MM.1S (cell line): ENCODE measurements at regions not wholly inside any gene's neighbourhood (a gene's known extent, or its start where the extent isn't known, plus 50 kb on each side); places are given as distances from the start of the nearest gene placed in this dataset.

Experiments
- DNase-seq: peaks from one replicate; pipeline ENCODE4 v3.0.0-alpha.2; 2015
- H2AFZ ChIP-seq: fragments of 300-600 bp; sonication (generic); 2 replicates; pipeline ENCODE4 v1.6.0; 2016; ENCODE audit warnings: antibody characterized with exemption, low read length
- H3F3A ChIP-seq: fragments of 300-600 bp; sonication (generic); 2 replicates; pipeline ENCODE4 v1.6.1; 2016; ENCODE audit warnings: mild to moderate bottlenecking, antibody characterized with exemption, low read length, moderate library complexity, mixed read lengths; ENCODE audit not compliant: insufficient read depth
- H3K27ac ChIP-seq: fragments of 300-600 bp; sonication (generic); 2 replicates; pipeline ENCODE4 v1.5.1; 2016; ENCODE audit warnings: mild to moderate bottlenecking, low read length
- H3K27me3 ChIP-seq: fragments of 300-600 bp; sonication (generic); replicated peaks from 2 replicates; pipeline ENCODE4 v1.6.0; 2016; ENCODE audit warnings: low read length; ENCODE audit not compliant: insufficient read depth
- H3K36me3 ChIP-seq: fragments of 300-600 bp; sonication (generic); replicated peaks from 2 replicates; pipeline ENCODE4 v1.6.1; 2016; ENCODE audit warnings: mild to moderate bottlenecking, low read length, mixed read lengths; ENCODE audit not compliant: insufficient read depth
- H3K4me1 ChIP-seq: fragments of 300-600 bp; sonication (generic); 2 replicates; pipeline ENCODE4 v1.6.1; 2016; ENCODE audit warnings: low read length, mixed read lengths
- H3K4me2 ChIP-seq: fragments of 300-600 bp; sonication (generic); 2 replicates; pipeline ENCODE4 v1.6.0; 2016; ENCODE audit warnings: low read depth, low read length
- H3K4me3 ChIP-seq: fragments of 300-600 bp; sonication (generic); 2 replicates; pipeline ENCODE4 v1.5.1; 2016; ENCODE audit warnings: low read length, mixed read lengths
- H3K79me2 ChIP-seq: fragments of 300-600 bp; sonication (generic); 2 replicates; pipeline ENCODE4 v1.6.1; 2016; ENCODE audit warnings: mixed run types, low read length, mixed read lengths
- H3K9ac ChIP-seq: fragments of 300-600 bp; sonication (generic); 2 replicates; pipeline ENCODE4 v1.6.1; 2016; ENCODE audit warnings: low read length, mixed read lengths
- H3K9me2 ChIP-seq: fragments of 300-600 bp; sonication (generic); replicated peaks from 2 replicates; pipeline ENCODE4 v1.6.1; 2016; ENCODE audit warnings: mild to moderate bottlenecking, low read length, mixed read lengths; ENCODE audit not compliant: insufficient read depth
- H3K9me3 ChIP-seq: fragments of 300-600 bp; sonication (generic); replicated peaks from 2 replicates; pipeline ENCODE4 v1.6.1; 2016; ENCODE audit warnings: mild to moderate bottlenecking, low read length, mixed read lengths; ENCODE audit not compliant: insufficient read depth
- H4K20me1 ChIP-seq: fragments of 300-600 bp; sonication (generic); 2 replicates; pipeline ENCODE4 v1.6.1; 2016; ENCODE audit warnings: mild to moderate bottlenecking, low read length, moderate library complexity, mixed read lengths; ENCODE audit not compliant: insufficient read depth
- EZH2 ChIP-seq: fragments of 300-600 bp; sonication (generic); optimal IDR thresholded peaks from 2 replicates; pipeline ENCODE3; 2017; ENCODE audit warnings: low read depth, mild to moderate bottlenecking, antibody characterized with exemption, low read length, mixed read lengths
- EZH2phosphoT487 ChIP-seq: fragments of 300-600 bp; sonication (generic); IDR thresholded peaks from 2 replicates; pipeline ENCODE4 v1.6.1; 2018; ENCODE audit warnings: antibody characterized with exemption, low read length
- TF ChIP-seq, protein P1 (sequence below): fragments of 300-600 bp; sonication (generic); IDR thresholded peaks from 2 replicates; pipeline ENCODE4 v1.5.1; 2016; ENCODE audit warnings: antibody characterized with exemption, low read length, mixed read lengths

DNA sequence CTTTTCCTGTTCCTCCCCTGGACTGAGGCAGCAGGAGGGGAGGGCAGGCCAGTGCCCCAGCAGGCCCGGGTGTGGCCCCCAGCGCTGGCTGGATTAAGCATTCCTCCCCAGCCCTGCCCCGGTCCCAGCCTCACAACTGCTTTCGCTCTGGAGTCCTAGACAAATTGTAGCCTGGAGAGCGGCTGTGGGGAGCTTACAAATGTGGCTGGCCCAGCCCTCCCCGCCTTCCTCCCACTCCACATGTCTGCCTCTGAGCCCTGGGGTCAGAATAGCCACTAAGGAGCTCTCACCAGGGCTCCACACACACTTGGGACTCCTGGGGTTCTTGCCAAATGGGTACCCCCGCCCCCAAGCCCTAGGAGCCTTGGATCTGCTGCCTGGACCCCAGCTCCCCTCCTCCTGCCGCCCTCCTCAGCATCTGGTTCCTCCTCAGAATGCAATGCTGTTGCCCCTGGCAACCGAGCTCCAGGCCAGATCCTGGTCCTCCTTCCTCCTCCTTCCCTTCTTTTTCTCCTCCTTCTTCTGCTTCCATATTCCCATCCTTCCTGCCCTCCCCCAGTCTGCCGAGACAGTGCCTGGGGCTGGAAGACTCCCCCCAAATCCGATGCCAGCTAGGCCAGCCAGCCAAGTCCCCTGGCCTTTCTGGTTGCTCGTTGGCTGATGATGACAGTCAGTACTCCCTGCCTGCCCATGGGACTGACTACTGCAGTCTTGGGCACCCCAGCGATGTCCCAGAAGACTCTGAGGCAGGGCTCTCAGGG, 91.1 kb downstream of the LINGO1 start:
- Histone ChIP-seq H4K20me1 (no peaks in the 10 kb centered on the region), H3K27me3 (peaks cover 14% of the 10 kb centered on the region; the same call in 1 of the 2 replicates), H3K4me2 (no peak overlapping the region), H3F3A (peaks cover 7% of the 10 kb centered on the region; the same call in 1 of the 2 replicates), H2AFZ (no peak overlapping the region), H3K9ac (no peak overlapping the region), H3K4me1 (peaks cover 16% of the 10 kb centered on the region), H3K79me2 (no peaks in the 10 kb centered on the region), H3K9me3 (no peaks in the 10 kb centered on the region), H3K27ac (no peak overlapping the region), H3K36me3 (no peaks in the 10 kb centered on the region), H3K9me2 (no peaks in the 10 kb centered on the region), H3K4me3 (no peak overlapping the region)
- no peak for DNase-seq
- TF ChIP-seq EZH2phosphoT487 (no peak), EZH2 (no peak)
- TF ChIP-seq, protein P1, sequence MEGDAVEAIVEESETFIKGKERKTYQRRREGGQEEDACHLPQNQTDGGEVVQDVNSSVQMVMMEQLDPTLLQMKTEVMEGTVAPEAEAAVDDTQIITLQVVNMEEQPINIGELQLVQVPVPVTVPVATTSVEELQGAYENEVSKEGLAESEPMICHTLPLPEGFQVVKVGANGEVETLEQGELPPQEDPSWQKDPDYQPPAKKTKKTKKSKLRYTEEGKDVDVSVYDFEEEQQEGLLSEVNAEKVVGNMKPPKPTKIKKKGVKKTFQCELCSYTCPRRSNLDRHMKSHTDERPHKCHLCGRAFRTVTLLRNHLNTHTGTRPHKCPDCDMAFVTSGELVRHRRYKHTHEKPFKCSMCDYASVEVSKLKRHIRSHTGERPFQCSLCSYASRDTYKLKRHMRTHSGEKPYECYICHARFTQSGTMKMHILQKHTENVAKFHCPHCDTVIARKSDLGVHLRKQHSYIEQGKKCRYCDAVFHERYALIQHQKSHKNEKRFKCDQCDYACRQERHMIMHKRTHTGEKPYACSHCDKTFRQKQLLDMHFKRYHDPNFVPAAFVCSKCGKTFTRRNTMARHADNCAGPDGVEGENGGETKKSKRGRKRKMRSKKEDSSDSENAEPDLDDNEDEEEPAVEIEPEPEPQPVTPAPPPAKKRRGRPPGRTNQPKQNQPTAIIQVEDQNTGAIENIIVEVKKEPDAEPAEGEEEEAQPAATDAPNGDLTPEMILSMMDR, result no peak

DNA sequence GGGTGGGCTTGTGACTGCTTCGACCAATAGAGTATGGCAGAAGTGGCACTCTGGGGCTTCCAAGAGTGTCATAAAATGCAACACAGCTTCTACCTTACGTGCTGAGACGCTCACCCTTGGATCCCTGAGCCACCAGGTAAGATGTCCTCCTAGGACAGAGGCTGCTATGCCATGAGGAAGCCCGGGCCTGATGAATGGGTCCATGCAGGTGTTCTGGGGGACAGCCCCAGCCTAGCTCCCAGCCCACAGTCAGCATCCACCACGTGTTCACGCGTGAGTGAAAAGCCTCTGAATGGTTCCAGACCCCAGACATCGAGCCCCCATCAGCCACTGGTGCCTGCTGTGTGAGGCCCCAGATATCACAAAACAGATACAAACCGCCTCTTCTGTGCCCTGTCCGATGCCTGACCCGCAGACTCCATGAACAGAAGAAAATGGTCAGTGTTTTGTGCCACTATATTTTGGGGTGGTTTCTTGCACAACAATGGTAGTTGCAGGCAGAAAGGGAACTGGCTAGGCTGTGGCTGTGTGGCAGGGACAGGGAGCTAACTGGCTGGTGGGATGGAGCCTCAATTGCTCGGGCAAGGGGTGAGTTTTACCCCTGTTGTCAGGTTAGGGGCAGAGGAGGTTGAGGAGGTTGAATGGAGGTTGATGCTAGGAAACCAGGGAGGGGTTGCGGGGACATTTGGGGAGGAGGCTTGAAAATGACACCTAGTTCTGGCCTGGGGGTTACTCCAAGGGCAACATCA, 92.2 kb downstream of the LINGO1 start:
- Histone ChIP-seq H3F3A (peaks cover 7% of the 10 kb centered on the region; the same call in 1 of the 2 replicates), H3K4me3 (no peak overlapping the region), H3K4me2 (no peak overlapping the region), H3K36me3 (no peaks in the 10 kb centered on the region), H3K9ac (no peak overlapping the region), H3K4me1 (peaks cover 16% of the 10 kb centered on the region), H2AFZ (no peak overlapping the region), H3K27me3 (peaks cover 9% of the 10 kb centered on the region; the same call in 1 of the 2 replicates), H4K20me1 (no peaks in the 10 kb centered on the region), H3K27ac (no peak overlapping the region), H3K9me2 (no peaks in the 10 kb centered on the region), H3K9me3 (no peaks in the 10 kb centered on the region), H3K79me2 (no peaks in the 10 kb centered on the region)
- DNase-seq, result no peak
- no peak for TF ChIP-seq EZH2
- TF ChIP-seq, protein P1, result no peak
- no peak for TF ChIP-seq EZH2phosphoT487

DNA sequence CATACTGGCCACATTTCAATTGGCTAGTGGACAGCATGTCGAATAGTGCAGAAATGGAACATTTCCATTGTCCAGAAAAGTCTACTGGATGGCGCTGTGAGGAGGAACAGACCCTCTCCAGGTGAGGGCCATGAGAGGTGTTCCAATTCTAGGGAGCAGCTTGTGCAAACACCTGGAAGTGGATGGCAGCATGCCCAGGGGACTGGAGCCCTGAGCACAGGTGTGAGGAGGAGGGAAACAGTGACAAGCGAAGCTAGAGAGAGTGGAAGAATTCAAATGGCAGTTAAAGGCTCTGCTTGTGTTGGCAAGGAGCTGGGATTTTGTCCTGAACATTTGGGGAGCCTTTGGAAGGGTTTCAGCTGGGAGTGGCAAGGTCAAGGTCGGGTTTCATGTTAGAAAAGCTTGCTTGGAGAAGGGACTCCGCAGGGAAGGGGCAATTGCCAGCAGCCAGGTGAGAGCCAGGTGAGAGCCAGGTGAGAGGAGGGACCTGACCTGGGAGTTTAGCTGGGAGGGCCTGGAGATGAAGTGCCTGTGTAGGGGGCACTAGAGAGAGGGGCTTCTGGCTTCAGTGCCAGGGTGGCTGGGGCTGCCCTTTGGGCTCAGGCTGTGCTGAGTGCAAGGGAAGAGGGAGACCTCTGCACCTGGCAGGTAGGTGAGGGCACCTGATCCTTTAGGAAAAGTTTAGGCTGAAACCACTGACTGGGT, 93.8 kb downstream of the LINGO1 start:
- H3K9ac ChIP-seq, result no peak overlapping the region
- H2AFZ ChIP-seq, result no peak overlapping the region
- DNase-seq, result no peak
- H3K27me3 ChIP-seq, result no peaks in the 10 kb centered on the region
- H3F3A ChIP-seq, result peaks cover 7% of the 10 kb centered on the region; the same call in 1 of the 2 replicates
- H3K27ac ChIP-seq, result no peak overlapping the region
- H3K79me2 ChIP-seq, result no peaks in the 10 kb centered on the region
- TF ChIP-seq EZH2, result no peak
- TF ChIP-seq EZH2phosphoT487, result no peak
- TF ChIP-seq, protein P1, result no peak
- H3K9me2 ChIP-seq, result no peaks in the 10 kb centered on the region
- no peaks in the 10 kb centered on the region for H4K20me1 ChIP-seq
- no peaks in the 10 kb centered on the region for H3K36me3 ChIP-seq
- no peak overlapping the region for H3K4me2 ChIP-seq
- no peaks in the 10 kb centered on the region for H3K9me3 ChIP-seq
- peaks cover 16% of the 10 kb centered on the region for H3K4me1 ChIP-seq
- no peak overlapping the region for H3K4me3 ChIP-seq
